AG10803 (cell line): ENCODE measurements at regions not wholly inside any gene's neighbourhood (a gene's known extent, or its start where the extent isn't known, plus 50 kb on each side); places are given as distances from the start of the nearest gene placed in this dataset.

Experiments
- DNase-seq: peaks from one replicate; pipeline ENCODE4 v3.0.0; 2010; ENCODE audit warnings: low read depth
- H3K4me3 ChIP-seq: 2 replicates; pipeline ENCODE4 v1.5.1; 2011; ENCODE audit warnings: mild to moderate bottlenecking, low read length, control low read depth
- TF ChIP-seq, protein P1 (sequence below): conservative IDR thresholded peaks from 2 replicates; pipeline ENCODE4 v1.5.1; 2011; ENCODE audit warnings: mild to moderate bottlenecking, low read length, control low read depth, inconsistent platforms

DNA sequence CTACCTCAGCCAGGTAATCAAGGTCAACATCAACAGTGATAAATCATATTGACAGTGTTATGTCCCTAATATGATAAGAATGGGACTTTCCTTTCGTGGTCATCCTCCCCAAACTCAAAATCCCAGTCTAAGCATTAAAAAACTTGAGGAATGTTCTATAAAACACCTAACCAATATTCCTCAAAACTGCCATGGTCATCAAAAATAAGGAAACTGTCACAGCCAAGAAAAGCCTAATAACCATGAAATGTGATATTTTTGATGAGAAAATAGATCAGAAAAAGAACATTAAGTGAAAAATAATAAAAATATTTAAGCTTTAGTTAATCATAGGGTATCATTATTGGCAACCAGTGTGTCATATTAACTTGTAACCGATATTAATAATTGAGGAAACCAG lies 232.1 kb upstream of the ATP10B start:
- TF ChIP-seq, protein P1, sequence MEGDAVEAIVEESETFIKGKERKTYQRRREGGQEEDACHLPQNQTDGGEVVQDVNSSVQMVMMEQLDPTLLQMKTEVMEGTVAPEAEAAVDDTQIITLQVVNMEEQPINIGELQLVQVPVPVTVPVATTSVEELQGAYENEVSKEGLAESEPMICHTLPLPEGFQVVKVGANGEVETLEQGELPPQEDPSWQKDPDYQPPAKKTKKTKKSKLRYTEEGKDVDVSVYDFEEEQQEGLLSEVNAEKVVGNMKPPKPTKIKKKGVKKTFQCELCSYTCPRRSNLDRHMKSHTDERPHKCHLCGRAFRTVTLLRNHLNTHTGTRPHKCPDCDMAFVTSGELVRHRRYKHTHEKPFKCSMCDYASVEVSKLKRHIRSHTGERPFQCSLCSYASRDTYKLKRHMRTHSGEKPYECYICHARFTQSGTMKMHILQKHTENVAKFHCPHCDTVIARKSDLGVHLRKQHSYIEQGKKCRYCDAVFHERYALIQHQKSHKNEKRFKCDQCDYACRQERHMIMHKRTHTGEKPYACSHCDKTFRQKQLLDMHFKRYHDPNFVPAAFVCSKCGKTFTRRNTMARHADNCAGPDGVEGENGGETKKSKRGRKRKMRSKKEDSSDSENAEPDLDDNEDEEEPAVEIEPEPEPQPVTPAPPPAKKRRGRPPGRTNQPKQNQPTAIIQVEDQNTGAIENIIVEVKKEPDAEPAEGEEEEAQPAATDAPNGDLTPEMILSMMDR: no peak
- no peak overlapping the region for H3K4me3 ChIP-seq
- DNase-seq: no peak

DNA sequence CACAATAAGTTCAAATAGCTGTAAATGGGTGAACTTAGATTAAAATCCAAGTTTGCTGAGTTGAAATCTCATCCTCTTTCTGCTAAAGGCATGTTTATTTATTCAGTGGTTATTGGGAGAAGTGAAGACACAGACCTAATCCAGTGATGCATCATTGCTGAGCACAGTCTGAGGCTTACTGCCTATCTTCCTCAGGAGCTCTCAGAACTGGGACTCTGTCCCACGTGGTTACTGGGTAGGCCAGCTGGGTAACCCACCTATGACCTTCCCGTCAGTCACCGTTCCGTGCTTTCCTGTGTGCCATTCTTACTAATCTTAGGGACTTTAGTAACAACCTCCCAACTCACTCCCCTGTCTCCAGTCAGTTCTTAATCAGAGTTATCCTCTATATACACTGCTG lies 226.8 kb upstream of the ATP10B start:
- DNase-seq: no peak
- TF ChIP-seq, protein P1: no peak
- H3K4me3 ChIP-seq: no peak overlapping the region

DNA sequence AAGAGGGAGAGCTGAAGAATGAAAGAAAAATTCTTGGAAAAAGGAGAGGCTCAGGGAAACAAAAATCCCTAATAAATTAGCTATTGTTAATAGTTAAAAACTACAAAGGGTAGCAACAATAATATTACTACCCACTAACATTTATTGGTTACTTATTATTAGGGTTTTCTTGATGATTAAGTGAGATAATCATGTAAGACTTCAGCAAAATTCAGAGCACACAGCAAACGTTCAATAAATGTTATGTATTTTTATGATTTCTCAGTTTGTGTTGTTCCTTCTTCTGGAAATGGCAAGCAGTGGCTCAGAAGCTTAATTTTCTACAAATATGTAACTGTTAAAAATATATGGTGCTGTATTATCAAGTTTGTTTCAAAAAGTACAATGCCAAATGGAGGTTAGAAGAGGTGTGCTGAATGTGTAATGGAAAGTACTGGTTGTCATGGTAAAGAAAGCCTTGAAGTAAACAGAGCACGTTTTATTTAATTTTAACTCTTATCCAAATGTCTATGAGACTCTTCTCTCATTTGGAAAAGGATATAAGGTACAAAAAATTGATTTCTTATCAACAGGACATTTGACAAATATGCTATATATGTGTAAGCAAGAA lies 226.0 kb upstream of the ATP10B start:
- TF ChIP-seq, protein P1: no peak
- no peak overlapping the region for H3K4me3 ChIP-seq
- no peak for DNase-seq

DNA sequence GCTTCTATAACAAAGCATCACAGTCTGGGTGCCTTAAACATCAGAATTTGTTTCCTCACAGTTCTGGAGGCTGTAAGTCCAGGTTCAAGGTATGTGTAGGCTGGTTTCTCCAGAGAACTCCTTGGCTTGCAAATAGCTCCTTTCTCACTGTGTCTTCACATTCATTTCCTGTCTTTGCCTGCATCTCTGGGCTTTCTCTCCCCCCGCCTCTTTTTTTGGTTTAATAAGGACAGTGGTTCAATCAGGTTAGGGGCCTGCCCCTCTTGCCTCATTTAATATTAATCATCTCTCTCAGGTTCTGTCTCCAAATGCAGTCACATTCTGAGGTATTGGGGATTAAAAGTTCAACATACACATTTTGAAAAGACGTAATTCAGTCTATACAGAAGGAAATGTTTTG lies 225.5 kb upstream of the ATP10B start:
- no peak overlapping the region for H3K4me3 ChIP-seq
- TF ChIP-seq, protein P1: no peak
- DNase-seq: no peak

DNA sequence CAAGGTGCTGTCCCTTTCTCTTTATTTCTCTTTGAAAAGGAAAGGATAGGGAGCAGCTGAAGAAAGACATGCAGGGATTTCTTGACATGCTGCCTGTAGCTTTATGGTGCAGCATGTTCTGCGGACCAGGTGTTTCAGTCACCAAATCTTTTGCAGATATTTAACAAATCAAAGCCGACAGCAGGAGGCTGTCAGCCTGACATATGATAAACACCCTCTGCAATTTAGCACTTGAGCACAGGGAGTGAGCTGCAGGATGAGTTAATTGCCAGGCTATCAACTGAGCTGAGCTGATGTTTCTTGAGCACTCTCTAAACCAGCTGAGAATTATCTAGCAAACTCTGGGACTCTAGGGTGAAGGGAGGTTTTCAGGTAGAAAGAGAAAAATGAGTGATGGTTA lies 212.8 kb upstream of the ATP10B start:
- TF ChIP-seq, protein P1: no peak
- no peak overlapping the region for H3K4me3 ChIP-seq
- DNase-seq: no peak

DNA sequence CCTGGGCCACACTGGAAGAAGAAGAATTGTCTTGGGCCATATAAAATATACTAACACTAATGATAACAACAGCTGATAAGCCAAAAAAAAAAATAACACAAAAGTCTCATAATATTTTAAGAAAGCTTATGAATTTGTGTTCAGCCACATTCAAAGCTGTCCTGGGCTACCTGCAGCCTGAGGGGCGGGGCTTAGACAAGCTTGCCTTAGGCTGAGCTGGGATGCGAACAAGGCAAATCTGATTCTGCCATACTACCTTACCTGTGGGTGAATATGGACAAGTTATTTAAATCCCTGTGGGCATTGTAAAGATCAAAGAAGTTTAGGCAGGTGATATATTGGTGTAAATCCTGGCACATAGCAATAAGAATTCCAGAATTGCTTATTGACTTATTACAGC lies 212.3 kb upstream of the ATP10B start:
- TF ChIP-seq, protein P1: no peak
- DNase-seq: no peak
- no peak overlapping the region for H3K4me3 ChIP-seq

DNA sequence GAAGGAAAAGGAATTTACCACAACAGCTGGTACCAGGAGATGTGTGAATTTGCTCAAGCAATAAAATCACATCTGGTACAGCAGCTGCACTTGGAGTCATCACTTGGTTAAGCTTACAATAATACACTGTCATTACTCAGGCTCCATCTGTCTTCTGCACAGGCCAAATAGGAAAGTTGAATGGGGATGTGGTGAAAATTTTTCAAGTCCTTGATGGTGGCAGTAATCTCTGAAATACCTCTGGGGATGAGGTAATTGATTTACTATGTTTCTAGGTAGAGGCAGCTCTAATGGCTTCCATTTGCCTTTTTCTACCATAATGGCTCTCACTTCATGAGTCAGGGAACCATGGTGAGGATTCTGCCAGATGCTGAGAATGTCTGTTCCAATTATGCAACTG lies 206.8 kb upstream of the ATP10B start:
- H3K4me3 ChIP-seq: no peak overlapping the region
- TF ChIP-seq, protein P1: no peak
- DNase-seq: peak; percentile 25
